Activated naive CD8-positive, alpha-beta T cell treated with anti-CD3 and anti-CD28 coated beads for 36 hours (primary cell): ENCODE measurements at regions not wholly inside any gene's neighbourhood (a gene's known extent, or its start where the extent isn't known, plus 50 kb on each side); places are given as distances from the start of the nearest gene placed in this dataset.

ENCODE experiments used
- DNase-seq: peaks from one replicate; pipeline ENCODE4 v3.0.0; 2021
- H3K27ac Mint-ChIP-seq: one replicate; pipeline ENCODE4 v1.8.0; 2022; ENCODE audit warnings: mild to moderate bottlenecking, moderate library complexity, mixed read lengths
- H3K27me3 Mint-ChIP-seq: one replicate; pipeline ENCODE4 v1.8.0; 2022; ENCODE audit warnings: mild to moderate bottlenecking, mixed read lengths
- H3K36me3 Mint-ChIP-seq: one replicate; pipeline ENCODE4 v1.8.0; 2021; ENCODE audit warnings: mild to moderate bottlenecking, mixed read lengths
- H3K4me1 Mint-ChIP-seq: one replicate; pipeline ENCODE4 v1.8.0; 2021; ENCODE audit warnings: mixed read lengths
- H3K4me3 Mint-ChIP-seq: one replicate; pipeline ENCODE4 v1.8.0; 2022; ENCODE audit warnings: mild to moderate bottlenecking, moderate library complexity, mixed read lengths
- H3K9me3 Mint-ChIP-seq: one replicate; pipeline ENCODE4 v1.8.0; 2022; ENCODE audit warnings: mixed read lengths

DNA sequence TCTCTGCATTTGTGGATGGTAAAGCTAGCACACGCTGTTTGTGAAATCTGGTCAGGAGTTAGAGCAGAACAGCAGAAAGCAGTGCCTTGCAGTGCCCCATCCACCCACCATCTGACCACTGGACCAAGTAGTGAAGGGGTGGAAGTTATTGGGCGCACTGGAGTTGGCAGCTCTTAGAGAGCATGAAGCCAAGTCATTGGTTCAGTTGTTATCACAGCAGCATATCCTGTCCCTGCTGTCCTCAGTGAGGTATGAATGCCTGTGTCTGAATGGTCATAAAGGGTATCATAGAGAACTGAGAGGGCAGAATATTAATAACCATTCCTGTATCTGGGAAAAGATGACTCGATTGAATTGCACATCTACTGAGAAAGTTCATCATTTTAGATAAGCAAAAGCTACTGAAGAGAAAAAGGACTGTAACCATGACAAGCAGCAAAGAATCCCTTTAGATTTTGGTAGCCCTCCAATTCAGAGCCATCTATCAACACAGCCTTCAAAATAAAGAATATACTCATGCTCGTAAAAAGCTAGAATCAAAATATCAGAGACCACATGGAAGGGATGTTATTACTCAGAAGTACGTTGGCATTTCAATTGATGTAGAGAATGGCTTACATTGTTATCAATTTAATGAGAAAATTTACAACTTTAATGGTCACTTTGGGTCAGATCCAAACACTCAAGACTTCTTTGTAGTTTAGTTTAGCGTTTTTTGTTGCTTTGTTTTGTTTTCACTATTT lies 919.0 kb downstream of the EFNB2 start:
- no peaks in the 10 kb centered on the region for H3K4me1 Mint-ChIP-seq
- H3K27me3 Mint-ChIP-seq: no peaks in the 10 kb centered on the region
- H3K36me3 Mint-ChIP-seq: no peaks in the 10 kb centered on the region
- DNase-seq: no peak
- no peak overlapping the region for H3K27ac Mint-ChIP-seq
- no peak overlapping the region for H3K4me3 Mint-ChIP-seq
- H3K9me3 Mint-ChIP-seq: no peaks in the 10 kb centered on the region

GRCh38 chr13:105612541-105612940 lies 922.9 kb downstream of the EFNB2 start:
- Mint-ChIP-seq H3K9me3 (no peaks in the 10 kb centered on the region), H3K4me1 (no peaks in the 10 kb centered on the region), H3K27ac (no peak overlapping the region), H3K4me3 (no peak overlapping the region), H3K36me3 (no peaks in the 10 kb centered on the region), H3K27me3 (no peaks in the 10 kb centered on the region)
- no peak for DNase-seq

- Mint-ChIP-seq H3K9me3 (no peaks in the 10 kb centered on the region), H3K27ac (no peak overlapping the region), H3K36me3 (no peaks in the 10 kb centered on the region), H3K4me1 (no peaks in the 10 kb centered on the region), H3K27me3 (no peaks in the 10 kb centered on the region), H3K4me3 (no peak overlapping the region)
- no peak for DNase-seq
Observed at GRCh38 chr13:105611424-105611823, 924.0 kb downstream of the EFNB2 start.

DNA sequence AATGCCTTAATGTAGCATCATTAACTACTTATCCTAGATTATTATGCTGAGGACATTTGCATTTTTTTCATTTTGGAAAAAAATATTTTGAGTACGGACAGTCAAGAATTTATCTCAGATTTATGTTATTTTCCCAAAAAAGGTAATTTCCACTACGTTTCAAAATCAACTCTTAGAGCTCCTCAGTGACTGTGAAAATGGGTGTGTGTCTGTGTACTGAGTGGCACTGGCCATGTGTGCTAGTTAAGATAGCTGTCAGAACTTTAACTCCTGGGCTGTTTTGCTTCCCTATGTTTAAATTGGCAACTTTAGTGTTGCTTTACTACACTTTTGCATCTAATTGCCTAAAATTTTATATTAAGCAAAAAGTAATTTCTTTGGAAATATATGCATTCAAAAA lies 927.4 kb downstream of the EFNB2 start:
- H3K9me3 Mint-ChIP-seq: no peaks in the 10 kb centered on the region

DNA sequence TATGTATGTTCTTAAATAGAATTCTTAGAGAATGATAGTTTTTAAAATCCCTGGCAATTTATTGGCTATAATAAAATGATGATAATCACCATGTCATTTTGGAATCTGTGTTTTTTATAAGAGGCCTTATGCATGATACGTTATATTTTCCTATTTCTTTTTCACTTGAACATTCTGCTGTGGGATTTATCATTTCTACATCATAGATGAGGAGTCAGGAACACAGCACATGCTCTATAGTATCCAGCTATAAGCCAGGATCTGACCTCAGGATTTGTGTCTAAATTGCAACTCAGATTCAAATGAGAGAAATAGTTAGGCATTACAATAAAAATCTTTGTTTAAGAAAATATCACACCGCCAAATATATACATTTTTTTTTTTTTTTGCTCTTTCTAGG lies 928.0 kb downstream of the EFNB2 start:
- H3K36me3 Mint-ChIP-seq: no peaks in the 10 kb centered on the region
- no peaks in the 10 kb centered on the region for H3K27me3 Mint-ChIP-seq
- H3K9me3 Mint-ChIP-seq: no peaks in the 10 kb centered on the region
- no peak for DNase-seq
- H3K4me3 Mint-ChIP-seq: no peak overlapping the region
- no peak overlapping the region for H3K27ac Mint-ChIP-seq
- H3K4me1 Mint-ChIP-seq: no peaks in the 10 kb centered on the region

More for the DNA sequence above, 927.4 kb downstream of the EFNB2 start:
- DNase-seq: no peak
- Mint-ChIP-seq H3K27me3 (no peaks in the 10 kb centered on the region), H3K4me3 (no peak overlapping the region), H3K4me1 (no peaks in the 10 kb centered on the region), H3K27ac (no peak overlapping the region), H3K36me3 (no peaks in the 10 kb centered on the region)

- Mint-ChIP-seq H3K4me1 (no peaks in the 10 kb centered on the region), H3K4me3 (no peak overlapping the region), H3K36me3 (no peaks in the 10 kb centered on the region), H3K27me3 (no peaks in the 10 kb centered on the region), H3K9me3 (no peaks in the 10 kb centered on the region), H3K27ac (no peak overlapping the region)
- DNase-seq: no peak
Observed at GRCh38 chr13:105607016-105607415, 928.4 kb downstream of the EFNB2 start.

DNA sequence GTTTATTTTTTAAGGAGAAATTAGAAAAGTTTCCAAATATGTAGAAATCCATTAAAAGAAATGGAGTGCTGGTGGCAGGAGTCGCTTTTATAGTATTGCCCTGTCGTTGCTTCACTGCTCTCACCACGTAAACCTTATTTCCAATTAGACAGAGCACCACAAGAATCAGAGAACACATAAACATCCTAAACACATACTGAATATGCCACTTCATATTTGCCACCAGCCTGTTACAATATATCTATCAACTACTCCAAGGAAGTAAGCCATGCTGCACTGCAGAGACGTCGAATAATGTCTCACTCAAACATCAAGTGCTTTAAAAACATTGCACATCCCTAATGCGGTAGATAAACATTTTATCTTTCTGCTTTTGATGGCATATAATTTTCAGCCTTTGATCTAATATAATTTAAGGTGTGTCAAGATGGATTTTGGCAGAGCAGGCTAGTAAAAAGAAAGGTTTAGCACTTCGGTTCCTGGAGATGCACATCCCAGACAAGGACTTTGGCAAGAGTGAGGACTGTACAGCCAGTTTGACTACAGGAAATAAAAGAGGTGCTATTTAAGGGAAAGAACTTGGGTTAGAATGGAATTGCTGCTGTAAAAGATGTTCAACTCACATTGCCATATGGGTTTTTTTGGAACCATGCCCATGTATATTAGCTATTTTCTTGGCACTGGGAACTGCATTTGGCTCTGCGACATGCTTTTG lies 932.3 kb downstream of the EFNB2 start:
- H3K9me3 Mint-ChIP-seq: peaks cover 2% of the 10 kb centered on the region
- H3K36me3 Mint-ChIP-seq: no peaks in the 10 kb centered on the region
- H3K4me1 Mint-ChIP-seq: no peaks in the 10 kb centered on the region
- no peaks in the 10 kb centered on the region for H3K27me3 Mint-ChIP-seq
- no peak overlapping the region for H3K4me3 Mint-ChIP-seq
- H3K27ac Mint-ChIP-seq: no peak overlapping the region
- DNase-seq: no peak

GRCh38 chr13:105599477-105600037 lies 935.9 kb downstream of the EFNB2 start:
- Mint-ChIP-seq H3K27ac (no peak overlapping the region), H3K36me3 (no peaks in the 10 kb centered on the region), H3K4me1 (no peaks in the 10 kb centered on the region), H3K9me3 (peaks cover 2% of the 10 kb centered on the region), H3K27me3 (no peaks in the 10 kb centered on the region), H3K4me3 (no peak overlapping the region)
- DNase-seq: no peak

DNA sequence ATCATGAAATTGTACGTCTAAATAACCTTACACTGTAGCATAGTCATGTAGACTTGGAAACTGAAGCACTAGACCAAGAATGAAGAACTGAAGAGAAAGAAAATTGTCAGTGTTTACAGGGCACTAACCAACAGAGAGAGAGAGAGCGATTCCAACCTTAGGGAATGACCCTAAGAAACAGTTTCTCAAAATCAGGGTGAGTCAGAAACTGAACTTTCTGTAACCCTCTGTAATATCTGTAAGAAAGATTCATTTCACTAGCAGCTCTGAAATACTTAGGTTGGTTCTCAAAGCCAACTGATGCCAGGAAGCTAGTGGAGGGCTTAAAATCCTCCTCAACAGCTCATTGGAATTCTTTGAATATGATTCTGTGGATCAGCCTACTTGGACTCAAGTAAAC lies 936.9 kb downstream of the EFNB2 start:
- Mint-ChIP-seq H3K9me3 (peaks cover 2% of the 10 kb centered on the region), H3K4me3 (no peak overlapping the region), H3K27me3 (no peaks in the 10 kb centered on the region), H3K4me1 (no peaks in the 10 kb centered on the region), H3K36me3 (no peaks in the 10 kb centered on the region), H3K27ac (no peak overlapping the region)
- DNase-seq: no peak

- DNase-seq: no peak
- Mint-ChIP-seq H3K27me3 (no peaks in the 10 kb centered on the region), H3K9me3 (peaks cover 2% of the 10 kb centered on the region), H3K4me1 (no peaks in the 10 kb centered on the region), H3K27ac (no peak overlapping the region), H3K36me3 (no peaks in the 10 kb centered on the region), H3K4me3 (no peak overlapping the region)
Observed at GRCh38 chr13:105597573-105597972, 937.9 kb downstream of the EFNB2 start.

GRCh38 chr13:105595471-105595870 lies 940.0 kb downstream of the EFNB2 start:
- Mint-ChIP-seq H3K27me3 (no peaks in the 10 kb centered on the region), H3K4me3 (no peak overlapping the region), H3K4me1 (no peaks in the 10 kb centered on the region), H3K36me3 (no peaks in the 10 kb centered on the region), H3K27ac (no peak overlapping the region), H3K9me3 (peaks cover 2% of the 10 kb centered on the region)
- DNase-seq: no peak

- no peaks in the 10 kb centered on the region for H3K4me1 Mint-ChIP-seq
- no peaks in the 10 kb centered on the region for H3K9me3 Mint-ChIP-seq
- H3K4me3 Mint-ChIP-seq: no peak overlapping the region
- H3K27me3 Mint-ChIP-seq: no peaks in the 10 kb centered on the region
- no peak overlapping the region for H3K27ac Mint-ChIP-seq
- H3K36me3 Mint-ChIP-seq: no peaks in the 10 kb centered on the region
- DNase-seq: no peak
Observed at GRCh38 chr13:105591277-105591676, 944.2 kb downstream of the EFNB2 start.

- no peak for DNase-seq
- H3K36me3 Mint-ChIP-seq: no peaks in the 10 kb centered on the region
- H3K27ac Mint-ChIP-seq: no peak overlapping the region
- H3K4me3 Mint-ChIP-seq: no peak overlapping the region
- no peaks in the 10 kb centered on the region for H3K4me1 Mint-ChIP-seq
- H3K27me3 Mint-ChIP-seq: no peaks in the 10 kb centered on the region
- H3K9me3 Mint-ChIP-seq: no peaks in the 10 kb centered on the region
Observed at GRCh38 chr13:105587786-105588185, 947.7 kb downstream of the EFNB2 start.

GRCh38 chr13:105579821-105580710 lies 955.4 kb downstream of the EFNB2 start:
- Mint-ChIP-seq H3K36me3 (no peaks in the 10 kb centered on the region), H3K4me3 (no peak overlapping the region), H3K9me3 (no peaks in the 10 kb centered on the region), H3K27me3 (no peaks in the 10 kb centered on the region), H3K27ac (no peak overlapping the region), H3K4me1 (no peaks in the 10 kb centered on the region)
- DNase-seq: no peak

DNA sequence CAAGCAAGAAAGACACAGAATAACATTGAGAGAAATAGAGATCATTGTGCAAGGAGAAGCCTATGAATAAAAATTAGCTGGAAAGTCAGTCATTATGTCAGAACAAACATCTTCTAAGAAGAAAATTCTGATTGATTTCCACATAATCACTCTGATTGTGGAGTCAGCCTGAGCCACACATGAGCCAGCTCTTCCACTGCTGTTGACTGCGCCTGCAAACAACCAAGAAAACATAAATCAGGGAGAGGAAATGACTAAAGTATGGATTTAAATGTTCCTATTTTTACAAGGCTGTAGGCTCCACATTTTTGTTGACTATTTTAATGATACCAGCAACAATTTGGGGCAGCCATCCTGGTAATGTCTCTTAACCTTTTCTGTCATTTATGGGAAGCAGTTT lies 962.3 kb downstream of the EFNB2 start:
- Mint-ChIP-seq H3K4me3 (no peak overlapping the region), H3K27ac (no peak overlapping the region), H3K9me3 (no peaks in the 10 kb centered on the region), H3K4me1 (no peaks in the 10 kb centered on the region), H3K27me3 (no peaks in the 10 kb centered on the region), H3K36me3 (no peaks in the 10 kb centered on the region)
- no peak for DNase-seq
